HG03565 (cell line): ENCODE measurements at regions not wholly inside any gene's neighbourhood (a gene's known extent, or its start where the extent isn't known, plus 50 kb on each side); places are given as distances from the start of the nearest gene placed in this dataset.
"Not testable (repeated sequence)": the region's sequence is repeated elsewhere in the genome, so short reads cannot be mapped to it uniquely, and the experiment has no call there.

Experiments used
- ATAC-seq: cut with Tn5 transposase; IDR thresholded peaks from one replicate; pipeline ENCODE4 v1.9.1; 2021; ENCODE audit warnings: mild to moderate bottlenecking, moderate library complexity; ENCODE audit not compliant: unreplicated experiment

GRCh38 chr15:87753539-87753938 is 503.0 kb downstream of the NTRK3 start:
- ATAC-seq, result no peak

- no peak for ATAC-seq
Measured at GRCh38 chr15:87752250-87752951, 504.1 kb downstream of the NTRK3 start.

GRCh38 chr15:87748483-87748882 is 508.1 kb downstream of the NTRK3 start:
- ATAC-seq, result no peak

- ATAC-seq, result no peak
Measured at GRCh38 chr15:87747087-87747486, 509.5 kb downstream of the NTRK3 start.

GRCh38 chr15:87746333-87746732 is 510.2 kb downstream of the NTRK3 start:
- ATAC-seq, result no peak

- no peak for ATAC-seq
Measured at GRCh38 chr15:87744815-87745214, 511.7 kb downstream of the NTRK3 start.

GRCh38 chr15:87743562-87743961 is 513.0 kb downstream of the NTRK3 start:
- no peak for ATAC-seq

- ATAC-seq, result no peak
Measured at GRCh38 chr15:87741350-87741749, 515.2 kb downstream of the NTRK3 start.

GRCh38 chr15:87740655-87741344 is 515.7 kb downstream of the NTRK3 start:
- ATAC-seq, result no peak

GRCh38 chr15:87739866-87740265 is 516.7 kb downstream of the NTRK3 start:
- ATAC-seq, result no peak

- no peak for ATAC-seq
Measured at GRCh38 chr15:87739081-87739480, 517.5 kb downstream of the NTRK3 start.

- ATAC-seq, result not testable (repeated sequence)
Measured at GRCh38 chr15:87737460-87737859, 519.1 kb downstream of the NTRK3 start.

GRCh38 chr15:87736891-87737389 is 519.6 kb downstream of the NTRK3 start:
- ATAC-seq, result no peak

- no peak for ATAC-seq
Measured at GRCh38 chr15:87736401-87736800, 520.1 kb downstream of the NTRK3 start.

- no peak for ATAC-seq
Measured at GRCh38 chr15:87735522-87735921, 521.0 kb downstream of the NTRK3 start.

- ATAC-seq, result no peak
Measured at GRCh38 chr15:87734571-87735373, 521.8 kb downstream of the NTRK3 start.

- no peak for ATAC-seq
Measured at GRCh38 chr15:87733977-87734376, 522.6 kb downstream of the NTRK3 start.

GRCh38 chr15:87733541-87733941 is 523.0 kb downstream of the NTRK3 start:
- ATAC-seq, result no peak

- ATAC-seq, result no peak
Measured at GRCh38 chr15:87732976-87733375, 523.6 kb downstream of the NTRK3 start.

- no peak for ATAC-seq
Measured at GRCh38 chr15:87731630-87732029, 524.9 kb downstream of the NTRK3 start.

GRCh38 chr15:87730706-87731105 is 525.8 kb downstream of the NTRK3 start:
- ATAC-seq, result no peak

- ATAC-seq, result no peak
Measured at GRCh38 chr15:87728998-87729397, 527.5 kb downstream of the NTRK3 start.
